ENCODE measurements at regions not wholly inside any gene's neighbourhood (a gene's known extent, or its start where the extent isn't known, plus 50 kb on each side); places are given as distances from the start of the nearest gene placed in this dataset.
"Not testable (repeated sequence)": the region's sequence is repeated elsewhere in the genome, so short reads cannot be mapped to it uniquely, and the experiment has no call there.

DNA sequence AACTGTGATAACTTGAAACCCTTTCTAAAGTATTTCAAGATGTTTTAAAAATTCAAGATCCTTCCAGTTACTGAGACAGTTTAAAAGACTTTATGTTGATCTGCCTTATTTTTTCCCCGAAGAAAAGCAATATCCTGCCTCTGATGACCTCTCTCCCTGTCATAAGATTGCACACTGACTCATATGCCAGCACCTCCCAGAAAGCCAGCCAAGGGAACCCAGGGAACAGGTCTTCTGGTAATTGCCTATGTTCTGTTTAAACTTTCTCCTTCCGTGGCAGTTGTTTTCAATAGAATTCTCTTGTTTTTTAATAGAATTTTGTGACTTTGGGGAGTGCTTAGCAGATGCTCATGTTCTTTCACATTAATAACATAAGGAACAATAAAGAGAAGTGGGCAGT is 300.2 kb upstream of the PRKD1 start:
- no peak for DNase-seq

DNA sequence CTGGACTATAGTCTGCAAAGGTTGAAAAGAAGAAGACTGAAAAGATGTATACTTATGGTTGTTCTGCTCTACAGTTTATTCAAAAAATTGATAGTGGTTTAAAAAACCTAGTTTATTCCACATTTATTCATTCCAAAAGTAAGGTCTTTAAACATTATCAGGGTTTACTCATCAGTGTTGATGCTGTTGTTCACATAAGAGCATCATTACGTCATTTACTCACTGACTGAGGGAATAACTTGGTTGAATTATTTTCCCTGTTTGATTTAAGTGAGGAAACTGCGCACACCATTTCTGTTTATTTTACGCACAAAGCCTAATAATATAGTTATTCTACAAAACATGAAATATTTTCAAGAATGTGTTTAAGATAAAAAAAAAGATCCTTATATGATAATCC is 303.1 kb upstream of the PRKD1 start:
- DNase-seq: no peak

DNA sequence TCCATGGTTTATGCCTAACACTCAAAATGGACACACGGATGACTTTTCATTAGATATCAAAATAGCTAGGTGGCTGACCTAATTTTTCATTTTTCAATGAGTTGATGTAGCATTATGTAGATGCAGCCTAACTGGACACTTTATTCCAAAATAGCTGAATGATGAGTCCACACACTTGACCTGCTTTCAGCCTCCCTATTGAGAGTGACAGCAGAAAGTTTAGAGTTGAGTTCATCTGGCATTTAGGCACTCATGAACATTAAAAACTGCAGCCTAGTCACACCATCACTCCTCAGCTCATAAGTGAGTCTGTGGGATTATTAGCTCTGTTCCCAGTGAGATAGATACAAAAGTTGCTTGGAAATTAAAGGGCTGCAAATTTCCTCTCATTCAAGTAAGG is 307.3 kb upstream of the PRKD1 start:
- no peak for DNase-seq

DNA sequence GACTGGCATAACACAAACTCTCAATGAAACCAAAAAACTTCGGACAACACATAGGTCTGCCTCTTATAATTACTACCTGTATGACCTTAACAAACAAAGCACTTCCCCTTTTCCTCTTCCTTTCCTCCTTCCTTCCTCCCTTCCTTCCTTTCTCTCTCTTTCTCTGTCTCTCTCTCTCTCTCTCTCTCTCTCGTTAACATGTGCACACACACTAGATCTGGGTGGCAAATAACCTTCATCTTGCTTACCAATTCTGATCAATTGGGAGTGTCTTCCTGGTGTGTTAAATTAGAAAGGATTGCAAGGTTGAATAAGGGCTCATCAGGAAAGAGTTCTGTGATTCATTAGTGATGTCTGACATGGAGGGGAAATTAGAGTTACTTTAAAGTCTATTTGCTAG is 307.8 kb upstream of the PRKD1 start:
- DNase-seq: no peak

DNA sequence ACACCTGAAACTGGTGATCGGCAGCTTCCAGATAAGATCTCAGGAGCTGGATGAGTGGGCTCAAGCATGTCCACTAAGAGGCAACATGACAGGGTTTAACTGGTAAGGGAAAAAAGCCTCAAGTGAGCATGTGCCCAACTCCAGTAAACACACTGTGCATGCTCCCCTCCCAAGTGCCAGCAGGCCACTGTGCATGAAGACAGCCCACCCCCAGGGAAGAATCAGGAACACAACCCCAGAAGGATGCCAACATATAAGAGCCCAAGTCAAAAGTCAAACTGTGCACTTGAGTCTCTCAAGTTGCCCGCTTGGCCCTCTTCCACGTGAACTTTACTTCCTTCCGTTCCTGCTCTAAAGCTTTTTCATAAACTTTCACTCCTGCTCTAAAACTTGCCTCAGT is 311.3 kb upstream of the PRKD1 start:
- no peak for DNase-seq

DNA sequence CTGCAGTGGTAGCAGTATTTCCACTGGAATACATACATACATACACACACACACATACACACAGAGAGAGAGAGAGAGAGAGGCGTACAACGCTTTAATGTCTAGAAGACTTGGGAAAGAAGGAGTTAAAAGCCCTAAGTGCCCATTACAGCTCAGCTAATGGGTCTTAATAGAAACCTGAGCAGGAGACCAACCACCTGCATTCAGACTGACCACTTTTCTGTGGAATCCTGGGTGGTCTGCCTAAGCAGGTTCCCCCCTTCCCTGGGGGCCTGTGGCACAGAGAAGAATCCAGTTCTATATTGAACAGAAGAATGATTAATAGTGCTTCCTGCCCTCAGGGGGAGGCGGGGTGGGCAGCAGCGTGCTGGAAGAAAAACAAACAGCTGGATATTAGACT is 312.4 kb upstream of the PRKD1 start:
- no peak for DNase-seq

DNA sequence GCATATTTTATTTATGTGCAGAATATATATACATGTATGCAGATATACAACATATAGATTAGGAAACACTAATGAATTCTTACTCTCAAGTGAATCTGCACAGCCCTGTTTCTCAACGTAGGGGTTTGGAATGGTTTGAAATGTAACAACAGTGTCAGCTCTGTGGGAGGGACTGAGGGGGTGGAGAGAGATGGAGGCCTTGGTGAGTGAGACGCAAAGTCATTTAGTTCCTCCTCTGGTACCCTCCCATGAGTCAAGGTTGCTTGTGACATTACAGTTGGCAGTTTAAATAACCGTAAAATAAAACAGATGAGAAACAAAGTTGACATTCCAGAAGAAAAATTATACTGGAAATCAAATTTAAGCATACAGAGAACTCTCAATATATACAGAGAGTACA is 313.0 kb upstream of the PRKD1 start:
- DNase-seq: no peak

DNA sequence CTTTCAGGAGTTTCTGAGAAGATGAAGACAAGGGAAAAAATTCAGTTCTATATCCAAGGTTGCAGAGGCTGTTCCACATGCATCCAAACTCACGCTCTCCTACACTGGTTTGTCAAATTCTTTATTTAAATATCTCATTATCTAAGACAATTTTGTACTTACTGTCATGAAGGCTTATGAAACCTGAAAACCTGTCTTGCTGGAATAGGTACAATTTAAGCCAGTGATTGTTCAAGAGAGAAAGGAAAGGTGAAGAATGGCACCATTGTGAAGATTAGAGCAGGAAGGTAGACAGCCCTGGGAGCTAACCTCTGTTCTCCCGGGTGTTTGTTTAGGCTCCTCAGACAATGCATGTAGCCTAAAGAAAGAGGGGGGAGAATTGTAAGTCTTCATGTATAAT is 315.1 kb upstream of the PRKD1 start:
- no peak for DNase-seq

DNA sequence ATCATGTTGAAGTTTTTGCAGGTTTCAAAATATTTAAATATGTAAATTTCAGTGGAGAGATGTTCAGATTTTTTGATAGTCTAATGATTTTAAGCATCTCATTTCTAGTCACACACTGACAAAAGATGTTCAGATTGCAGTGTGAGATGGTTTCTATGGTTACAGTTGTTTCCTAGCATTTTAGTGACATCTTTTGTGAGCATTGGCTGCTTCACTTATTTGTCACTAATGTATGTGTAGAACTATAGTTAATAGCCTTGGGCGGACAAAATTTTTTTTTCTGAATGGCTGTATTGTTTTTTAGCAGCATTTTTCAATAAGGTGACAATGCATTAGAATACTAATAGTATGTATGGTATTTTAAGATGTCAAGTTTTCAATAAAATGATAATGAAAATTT is 315.6 kb upstream of the PRKD1 start:
- DNase-seq: no peak

DNA sequence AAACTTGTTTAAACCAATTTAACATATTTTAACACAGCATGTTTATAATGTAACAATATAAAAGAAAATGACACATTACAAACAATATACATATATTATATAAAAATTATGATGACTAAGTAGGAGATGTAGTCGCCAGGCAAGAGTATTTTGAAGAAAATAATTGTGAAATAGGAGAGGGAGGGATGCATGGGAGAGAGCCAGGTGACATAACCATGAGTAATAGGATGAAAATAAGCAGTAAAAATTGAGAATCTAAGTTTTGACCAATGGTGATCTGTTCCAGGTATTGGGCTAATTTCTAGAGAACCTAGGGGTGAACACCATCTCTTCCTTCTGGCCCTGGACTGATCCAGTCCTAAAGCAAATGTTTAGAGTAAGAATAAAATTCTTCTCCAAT is 315.2 kb upstream of the G2E3 start:
- DNase-seq: no peak

DNA sequence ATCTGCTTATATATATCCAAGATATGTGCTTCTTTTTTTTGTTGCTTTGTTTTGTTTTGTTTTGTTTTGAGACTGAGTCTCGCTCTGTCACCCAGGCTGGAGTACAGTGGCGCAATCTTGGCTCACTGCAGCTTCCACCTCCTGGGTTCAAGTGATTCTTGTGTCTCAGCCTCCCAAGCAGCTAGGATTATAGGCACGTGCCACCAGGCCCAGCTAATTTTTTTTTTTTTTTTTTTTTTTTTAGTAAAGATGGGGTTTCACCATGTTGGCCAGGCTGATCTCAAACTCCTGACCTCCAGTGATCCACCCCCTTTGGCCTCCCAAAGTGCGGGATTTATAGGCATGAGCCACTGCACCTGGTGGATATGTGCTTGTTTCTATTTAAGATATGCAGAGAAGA is 314.6 kb upstream of the G2E3 start:
- DNase-seq: not testable (repeated sequence)

DNA sequence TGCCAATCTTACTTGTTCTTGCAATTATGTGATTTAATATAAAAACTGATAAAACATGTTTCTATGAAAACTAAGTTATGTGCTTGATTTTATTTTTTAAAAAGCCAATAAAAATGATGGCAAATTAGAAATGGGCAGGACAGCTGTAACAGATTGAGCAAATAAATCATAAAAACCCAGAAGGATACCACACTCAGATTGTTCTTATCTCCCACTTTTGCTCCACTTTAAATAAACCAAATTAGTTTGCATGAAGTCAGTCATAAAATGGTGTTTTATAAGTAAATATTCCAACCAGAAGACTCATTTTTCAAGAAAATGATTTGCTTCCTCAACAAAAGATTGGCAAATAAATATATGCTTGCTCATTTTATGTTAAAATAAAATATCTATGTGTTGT is 307.9 kb upstream of the G2E3 start:
- DNase-seq: no peak

DNA sequence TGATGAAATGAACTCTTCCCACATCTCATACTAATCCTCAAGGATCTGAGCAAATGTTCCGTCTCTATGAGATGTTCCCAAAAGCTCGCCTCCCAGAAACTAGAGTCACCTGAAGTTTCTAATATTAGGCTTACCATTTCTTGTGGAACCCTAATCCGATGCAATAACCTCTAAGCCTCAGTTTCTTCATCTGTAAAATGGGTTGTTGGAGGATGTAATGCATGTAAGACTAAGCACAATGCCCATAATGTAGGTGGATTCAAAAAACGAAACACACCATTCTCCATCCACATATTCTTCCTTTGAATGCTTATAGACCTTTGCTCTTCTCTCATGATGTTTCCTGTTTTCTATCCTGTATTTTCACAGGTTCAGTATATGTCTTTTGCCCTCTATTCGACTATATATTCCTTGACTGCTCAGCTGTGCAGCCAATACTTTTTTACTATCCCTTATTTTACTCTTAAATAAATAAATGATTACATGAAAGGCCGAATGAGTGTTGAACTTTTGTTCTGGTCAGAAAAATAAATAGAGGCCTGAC is 307.3 kb upstream of the G2E3 start:
- no peak for DNase-seq

DNA sequence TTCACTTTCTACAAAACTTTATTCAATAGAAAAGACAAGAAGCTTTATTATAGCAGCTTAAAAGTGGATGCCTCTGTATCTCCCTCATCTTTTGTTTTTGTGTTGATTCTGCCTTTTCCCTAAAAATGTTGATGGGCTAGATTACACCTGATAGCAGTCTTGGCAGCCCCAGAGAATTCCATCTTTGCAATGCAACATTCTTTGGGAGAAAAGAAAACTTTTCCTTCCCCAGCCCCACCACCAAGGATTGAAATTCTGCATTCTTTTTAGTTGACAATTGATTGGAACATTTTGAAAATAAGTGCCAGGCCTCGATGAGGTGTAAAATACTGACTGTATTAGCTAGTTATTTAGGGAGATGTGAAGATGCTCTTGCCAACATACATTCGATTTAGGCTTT is 306.8 kb upstream of the G2E3 start:
- DNase-seq: no peak

DNA sequence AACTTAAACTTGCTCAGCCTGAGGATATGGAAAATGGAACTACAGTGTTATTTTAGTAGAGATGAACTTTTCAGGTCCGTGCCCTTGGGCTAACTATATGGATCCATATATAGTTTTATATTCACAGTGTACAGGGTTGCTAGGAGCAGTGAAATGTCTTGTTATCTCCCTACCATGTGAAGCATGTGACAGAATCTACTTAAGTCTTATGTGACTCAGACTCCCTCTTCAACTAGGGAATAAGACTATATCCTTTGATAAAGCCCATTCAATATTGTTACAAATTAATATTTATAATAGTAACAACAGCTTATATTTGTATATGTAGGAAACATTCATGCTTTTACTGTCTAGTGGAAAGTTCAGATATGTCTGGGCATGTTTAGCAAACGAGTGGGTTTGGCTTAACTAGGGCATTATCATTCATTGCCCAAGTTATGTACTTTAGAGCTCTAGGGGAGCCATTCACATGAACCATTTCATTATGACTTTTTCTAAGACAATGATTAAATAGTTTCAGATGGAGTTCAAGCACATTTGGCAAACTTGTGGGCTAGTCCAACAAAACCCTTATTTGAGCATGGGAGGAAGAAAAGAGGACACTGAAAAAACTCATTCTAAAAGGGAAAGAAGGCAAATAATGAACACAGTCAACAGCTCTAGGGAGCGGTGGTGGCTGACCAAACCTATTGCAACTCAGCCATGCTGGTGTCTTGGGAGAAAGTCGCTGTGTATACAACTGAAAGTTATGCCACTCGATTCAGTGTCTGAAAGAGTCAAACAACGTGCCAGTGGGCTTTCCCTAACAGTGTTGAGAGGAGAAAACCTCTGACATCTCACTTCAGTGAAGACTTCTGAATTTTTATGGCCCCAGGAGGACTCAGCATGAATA is 305.9 kb upstream of the G2E3 start:
- no peak for DNase-seq

DNA sequence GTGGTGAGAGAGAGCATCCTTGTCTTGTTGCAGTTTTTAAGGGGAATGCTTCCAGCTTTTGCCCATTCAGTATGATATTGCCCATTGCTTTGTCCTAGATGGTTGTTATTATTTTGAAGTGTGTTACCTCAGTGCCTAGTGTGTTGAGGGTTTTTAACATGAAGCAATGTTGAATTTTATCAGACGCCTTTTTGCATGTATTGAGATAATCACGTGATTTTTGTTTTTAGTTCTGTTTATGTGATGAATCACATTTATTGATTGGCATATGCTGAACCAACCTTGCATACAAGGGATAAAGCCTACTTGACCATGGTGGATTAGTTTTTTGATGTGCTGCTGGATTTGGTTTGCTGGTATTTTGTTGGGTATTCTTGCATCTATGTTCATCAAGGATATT is 302.3 kb upstream of the G2E3 start:
- no peak for DNase-seq

DNA sequence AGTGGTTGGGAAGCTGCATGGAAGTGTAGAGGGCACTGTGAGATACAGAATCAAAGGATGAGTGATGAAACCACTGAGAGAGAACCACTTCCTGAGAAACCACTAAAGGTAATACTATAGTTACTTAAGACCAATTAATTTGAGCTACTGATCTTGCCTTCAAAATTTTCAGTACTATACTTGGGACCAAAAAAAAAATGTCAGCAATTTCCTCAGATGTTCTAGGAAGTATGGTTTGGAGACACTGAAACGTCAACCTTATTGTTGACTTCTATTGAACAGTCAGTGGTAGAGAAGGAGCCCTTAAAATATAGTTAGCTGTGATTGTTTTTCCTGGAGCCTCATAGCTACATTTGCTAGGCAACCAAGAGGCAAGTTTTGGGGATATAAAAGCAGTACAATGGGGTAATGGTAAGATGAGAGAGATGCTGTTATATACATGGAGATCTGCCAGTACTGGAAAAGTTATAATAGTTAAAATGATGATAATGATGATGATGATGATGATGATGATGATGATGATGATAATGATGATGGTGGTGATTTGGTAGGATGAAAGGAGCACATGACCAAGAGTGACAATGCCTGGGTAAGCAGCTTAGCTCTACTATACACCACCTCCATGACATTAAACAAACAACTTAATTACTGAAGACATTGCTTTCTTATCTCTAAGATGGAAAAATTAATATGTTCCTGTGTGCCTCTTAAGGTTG is 300.9 kb upstream of the G2E3 start:
- no peak for DNase-seq

DNA sequence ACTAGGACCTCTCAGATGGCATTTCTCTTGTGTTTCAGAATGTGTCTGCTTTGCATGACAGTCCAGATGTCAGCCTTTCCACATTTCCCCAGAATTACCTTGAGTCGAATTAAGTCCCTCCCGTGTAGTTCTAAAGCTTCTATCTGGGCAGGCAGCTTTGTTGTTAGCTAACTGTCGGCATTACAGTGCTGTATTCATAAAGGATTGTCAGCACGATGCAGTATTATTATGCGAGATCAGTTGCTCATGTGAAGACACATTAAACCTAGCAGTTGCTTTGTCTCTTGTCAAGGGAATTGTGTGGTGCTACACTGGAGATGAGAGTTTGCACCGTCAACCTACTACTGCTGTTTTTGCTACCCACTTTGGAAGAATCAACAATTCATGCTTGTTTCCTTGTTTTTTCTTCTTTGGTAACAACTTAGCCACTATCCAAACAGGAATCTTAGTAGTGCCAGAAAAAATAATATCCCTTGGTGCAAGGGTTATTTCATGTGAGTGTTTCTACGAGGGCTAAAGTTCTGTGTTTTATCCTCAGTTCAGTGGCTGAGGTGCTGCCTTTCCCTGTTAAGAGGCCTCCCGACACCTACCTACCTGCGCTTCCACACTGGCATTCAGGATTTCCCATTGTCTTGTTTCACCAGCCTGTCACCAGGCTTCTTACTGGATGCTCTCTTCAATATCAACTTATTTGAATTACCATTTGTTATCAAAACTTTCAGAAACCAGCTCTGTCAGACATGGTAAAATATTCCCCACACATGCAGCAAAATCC is 297.9 kb upstream of the G2E3 start:
- DNase-seq: no peak

DNA sequence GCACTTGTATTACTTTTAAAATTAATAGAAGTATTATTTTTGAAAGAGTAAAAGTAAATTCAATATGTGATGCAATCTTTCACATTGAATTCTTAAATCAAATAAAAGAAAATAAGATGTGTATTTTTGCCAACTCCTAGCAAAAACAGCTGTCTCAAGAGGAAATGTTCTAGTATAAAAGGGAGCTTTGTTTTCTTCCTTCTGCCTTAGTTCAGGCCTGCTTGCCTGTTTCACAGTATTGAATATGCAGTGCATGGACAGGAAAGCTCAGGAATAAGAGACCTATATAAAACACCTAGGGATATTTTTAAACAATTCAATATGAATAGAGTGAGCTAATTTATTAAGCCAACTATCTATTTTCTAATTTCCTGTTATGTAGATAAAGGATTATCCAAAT is 294.8 kb upstream of the G2E3 start:
- DNase-seq: no peak

DNA sequence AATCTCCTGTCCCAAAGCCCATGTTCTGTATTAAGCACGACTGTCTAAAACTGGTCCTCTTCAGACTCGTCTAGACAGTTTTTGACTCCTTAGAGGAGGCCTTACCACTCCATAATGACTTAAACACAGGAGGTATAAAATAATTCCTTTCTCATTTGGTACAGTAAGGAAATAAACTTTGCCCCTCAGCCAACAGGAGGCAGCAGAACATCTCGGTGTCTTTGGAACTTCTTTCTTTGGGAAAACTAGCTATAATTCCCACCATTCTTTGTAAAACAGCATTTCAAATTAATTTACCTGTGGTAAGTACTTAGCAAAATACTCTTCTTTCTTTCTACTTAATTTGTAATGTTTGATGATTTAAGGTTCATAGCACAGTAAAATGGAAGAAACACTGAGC is 292.7 kb upstream of the G2E3 start:
- DNase-seq: no peak

DNA sequence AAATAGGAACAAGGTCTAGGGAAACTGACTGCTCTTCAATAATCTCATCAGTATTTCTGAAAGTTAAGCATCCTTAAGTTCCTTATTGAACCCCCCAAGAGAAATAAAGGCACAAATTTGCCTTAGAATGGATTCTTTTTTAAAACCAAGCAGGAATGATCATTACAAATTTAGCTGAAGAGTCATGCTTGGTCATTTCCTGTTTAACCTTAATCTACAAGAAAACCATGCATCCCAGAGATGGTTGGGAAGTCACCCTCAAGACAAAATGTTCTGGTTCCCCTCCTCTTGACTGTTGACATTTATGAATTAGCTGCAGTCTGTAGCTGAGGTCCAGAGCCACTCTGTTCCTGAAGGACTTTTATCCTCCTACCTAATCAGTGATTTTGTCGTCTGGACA is 291.8 kb upstream of the G2E3 start:
- no peak for DNase-seq

DNA sequence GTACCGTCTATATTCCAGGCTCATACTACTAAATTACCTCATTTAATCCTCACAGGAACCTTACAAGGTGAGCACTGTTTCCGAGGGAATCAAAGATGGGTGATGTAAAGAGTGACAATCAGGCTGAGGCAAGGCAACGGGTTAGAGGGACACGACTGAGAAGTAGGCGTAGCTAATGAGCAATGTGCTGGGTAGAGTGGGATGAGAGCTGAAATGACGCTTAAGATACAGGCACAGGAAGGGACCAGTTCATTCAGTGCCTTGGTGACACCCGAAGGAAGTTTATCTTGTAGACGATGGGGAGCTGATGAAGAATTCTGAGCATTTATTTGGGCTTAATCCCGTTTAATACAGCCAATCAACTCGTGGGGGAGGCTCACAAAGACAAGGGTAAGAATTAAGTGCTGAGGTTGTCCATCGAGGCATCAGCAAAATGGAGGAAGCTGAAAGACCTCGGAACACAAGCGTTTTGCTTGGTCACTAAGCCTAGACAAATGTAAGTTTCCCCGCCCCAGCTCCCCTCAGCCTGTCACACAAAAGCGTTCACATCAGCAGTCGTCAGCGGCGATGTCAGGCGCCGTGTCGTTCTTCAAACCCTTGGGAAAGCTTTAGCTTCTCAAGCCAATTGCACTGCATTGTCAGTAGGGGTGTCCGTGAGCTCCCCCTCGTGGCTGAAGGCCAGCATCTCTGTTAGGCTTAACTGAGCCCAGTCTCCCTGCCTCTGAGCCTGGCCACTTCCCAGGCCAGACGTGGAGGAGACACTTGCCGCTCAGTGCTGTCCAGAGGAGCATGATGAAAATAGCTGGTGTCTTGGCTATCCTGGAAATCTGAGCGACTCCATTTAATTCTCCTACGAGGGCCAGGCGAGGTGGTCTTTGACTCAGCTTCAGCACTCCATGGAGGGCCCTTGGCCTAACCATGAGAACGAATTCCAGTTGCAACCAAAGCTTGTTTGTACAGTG is 288.5 kb upstream of the G2E3 start:
- no peak for DNase-seq
